Stimulated activated CD4-positive, alpha-beta T cell treated with anti-CD3 and anti-CD28 coated beads, Interleukin-4, amount 100 ng/mL, for 1 hour (primary cell): ENCODE measurements at regions not wholly inside any gene's neighbourhood (a gene's known extent, or its start where the extent isn't known, plus 50 kb on each side); places are given as distances from the start of the nearest gene placed in this dataset.

Experiments used
- DNase-seq: peaks from one replicate; pipeline ENCODE4 v3.0.0-alpha.2; 2020

GRCh38 chr18:32542221-32542798 lies 71.6 kb upstream of the GAREM1 start:
- no peak for DNase-seq

GRCh38 chr18:32530947-32531651 lies 60.4 kb upstream of the GAREM1 start:
- no peak for DNase-seq

GRCh38 chr18:32529722-32530420 lies 59.2 kb upstream of the GAREM1 start:
- DNase-seq, result no peak

GRCh38 chr18:32520771-32521170 lies 50.1 kb upstream of the GAREM1 start:
- DNase-seq, result no peak
